ENCODE measurements at regions not wholly inside any gene's neighbourhood (a gene's known extent, or its start where the extent isn't known, plus 50 kb on each side); places are given as distances from the start of the nearest gene placed in this dataset.

DNA sequence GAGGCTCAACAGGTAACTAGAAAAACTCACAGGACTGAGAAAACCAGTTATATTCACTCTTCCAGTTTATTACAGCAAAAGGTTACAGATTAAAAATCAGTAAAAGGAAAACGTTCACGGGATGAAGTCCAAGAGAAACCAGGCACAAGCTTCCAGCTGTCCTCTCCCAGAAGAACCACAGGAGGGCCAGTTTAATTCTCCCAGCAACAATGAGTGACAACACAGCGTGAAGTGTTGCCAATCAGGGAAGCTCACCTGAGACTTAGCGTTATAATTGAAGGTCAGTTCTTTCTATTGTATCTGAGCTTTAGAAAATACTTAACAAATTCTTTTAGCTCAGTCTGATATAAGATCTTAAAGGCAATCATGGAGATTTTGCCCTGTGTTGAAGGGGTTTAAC is 65.2 kb upstream of the TNR start:
- Histone ChIP-seq H3K27ac (no peak overlapping the region), H3K27me3 (no peaks in the 10 kb centered on the region), H3K9me3 (no peaks in the 10 kb centered on the region), H3K4me3 (no peak overlapping the region), H3K4me1 (no peaks in the 10 kb centered on the region), H3K36me3 (no peaks in the 10 kb centered on the region)
- ATAC-seq (no peak), DNase-seq (no peak)
- intact Hi-C loops (cut with DNase I): no loop called here
- no peak for TF ChIP-seq CTCF (IDR thresholded peaks at IDR 0.05)

- intact Hi-C loops (cut with DNase I): no loop called here
- no peak for DNase-seq
Measured at GRCh38 chr1:175804561-175804960, 61.2 kb upstream of the TNR start.

GRCh38 chr1:175803413-175803812 is 60.0 kb upstream of the TNR start:
- no peak for TF ChIP-seq CTCF (IDR thresholded peaks at IDR 0.05)
- no peaks in the 10 kb centered on the region for H3K27me3 ChIP-seq
- no peaks in the 10 kb centered on the region for H3K36me3 ChIP-seq
- H3K4me3 ChIP-seq: no peak overlapping the region
- H3K4me1 ChIP-seq: no peaks in the 10 kb centered on the region
- DNase-seq (no peak), ATAC-seq (no peak)
- no peaks in the 10 kb centered on the region for H3K9me3 ChIP-seq
- H3K27ac ChIP-seq: no peak overlapping the region
- intact Hi-C loops (cut with DNase I): no loop called here

More at GRCh38 chr1:175804561-175804960, 61.2 kb upstream of the TNR start:
- TF ChIP-seq CTCF (IDR thresholded peaks at IDR 0.05): no peak
- Histone ChIP-seq H3K27ac (no peak overlapping the region), H3K9me3 (no peaks in the 10 kb centered on the region), H3K27me3 (no peaks in the 10 kb centered on the region), H3K36me3 (no peaks in the 10 kb centered on the region), H3K4me1 (no peaks in the 10 kb centered on the region), H3K4me3 (no peak overlapping the region)
- ATAC-seq: no peak

GRCh38 chr1:175802407-175803123 is 59.2 kb upstream of the TNR start:
- Histone ChIP-seq H3K27me3 (no peaks in the 10 kb centered on the region), H3K4me1 (no peaks in the 10 kb centered on the region), H3K27ac (no peak overlapping the region), H3K4me3 (no peak overlapping the region), H3K36me3 (no peaks in the 10 kb centered on the region), H3K9me3 (no peaks in the 10 kb centered on the region)
- TF ChIP-seq CTCF (IDR thresholded peaks at IDR 0.05): no peak
- intact Hi-C loops (cut with DNase I): no loop called here
- no peak for ATAC-seq
- no peak for DNase-seq

DNA sequence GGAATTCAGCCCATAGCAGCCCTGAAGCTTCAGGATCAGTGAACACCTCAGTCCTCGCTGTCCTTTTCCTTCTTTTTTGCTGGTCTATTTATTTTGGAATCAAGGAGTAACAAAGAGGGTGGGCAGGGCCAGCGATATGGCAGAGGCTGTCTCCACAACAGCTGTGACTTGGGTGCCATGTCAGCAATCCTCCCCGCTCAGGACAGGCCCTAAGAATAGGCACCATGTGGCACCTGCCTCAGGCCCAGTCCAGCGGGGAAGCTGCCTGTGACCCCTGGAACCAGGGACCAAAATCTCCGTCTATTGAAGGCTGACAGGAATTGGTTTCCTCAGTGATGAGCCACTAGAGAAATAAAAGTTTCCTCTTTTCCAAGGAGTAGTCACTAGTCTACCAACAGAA is 58.6 kb upstream of the TNR start:
- intact Hi-C loops (cut with DNase I): no loop called here
- no peak for ATAC-seq
- no peak for TF ChIP-seq CTCF (IDR thresholded peaks at IDR 0.05)

DNA sequence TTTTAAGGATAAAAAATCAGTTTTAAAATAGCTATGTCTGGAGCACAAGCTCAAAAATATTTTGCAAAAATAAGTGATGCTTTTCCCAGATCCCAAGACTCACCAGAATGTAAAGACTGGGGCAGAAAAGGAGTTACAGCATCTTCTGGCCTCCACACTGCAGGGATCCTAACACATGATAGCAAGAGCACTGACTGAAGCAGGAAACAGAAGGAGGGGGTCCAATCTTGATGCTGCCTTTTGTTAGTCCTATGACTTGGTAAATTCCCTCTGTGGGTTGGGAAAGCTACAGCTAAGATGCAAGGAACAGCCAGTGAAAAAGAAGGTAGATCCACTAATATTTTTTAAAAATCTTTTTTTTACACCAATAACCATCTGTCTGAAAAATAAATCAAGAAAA is 54.2 kb upstream of the TNR start:
- intact Hi-C loops (cut with DNase I): no loop called here
- no peak for DNase-seq
- H3K9me3 ChIP-seq: no peaks in the 10 kb centered on the region

More for the DNA sequence above, 58.6 kb upstream of the TNR start:
- Histone ChIP-seq H3K4me3 (no peak overlapping the region), H3K9me3 (no peaks in the 10 kb centered on the region), H3K27me3 (no peaks in the 10 kb centered on the region), H3K27ac (no peak overlapping the region), H3K36me3 (no peaks in the 10 kb centered on the region), H3K4me1 (no peaks in the 10 kb centered on the region)
- DNase-seq: no peak

More for the DNA sequence above, 54.2 kb upstream of the TNR start:
- Histone ChIP-seq H3K36me3 (no peaks in the 10 kb centered on the region), H3K27ac (no peak overlapping the region), H3K27me3 (no peaks in the 10 kb centered on the region), H3K4me1 (no peaks in the 10 kb centered on the region), H3K4me3 (no peak overlapping the region)
- ATAC-seq: no peak
- no peak for TF ChIP-seq CTCF (IDR thresholded peaks at IDR 0.05)
